ENCODE measurements at regions not wholly inside any gene's neighbourhood (a gene's known extent, or its start where the extent isn't known, plus 50 kb on each side); places are given as distances from the start of the nearest gene placed in this dataset.

GRCh38 chr14:26395726-26396125 is 202.1 kb downstream of the NOVA1 start:
- no peak for ATAC-seq
- H3K4me1 Mint-ChIP-seq = no peaks in the 10 kb centered on the region
- CTCF ChIA-PET = no interaction called here
- no peak overlapping the region for H3K27ac Mint-ChIP-seq
- H3K9me3 Mint-ChIP-seq (ENCODE audit: low read depth) = peaks cover 9% of the 10 kb centered on the region
- no peak overlapping the region for H3K4me3 Mint-ChIP-seq
- peaks cover 2% of the 10 kb centered on the region for H3K36me3 Mint-ChIP-seq
- no peak for DNase-seq
- no peaks in the 10 kb centered on the region for H3K27me3 Mint-ChIP-seq

- no peaks in the 10 kb centered on the region for H3K4me1 Mint-ChIP-seq
- DNase-seq = no peak
- no peak overlapping the region for H3K27ac Mint-ChIP-seq
- no peaks in the 10 kb centered on the region for H3K27me3 Mint-ChIP-seq
- no peak for ATAC-seq
- peaks cover 13% of the 10 kb centered on the region for H3K9me3 Mint-ChIP-seq (ENCODE audit: low read depth)
- no peak overlapping the region for H3K4me3 Mint-ChIP-seq
- peaks cover 2% of the 10 kb centered on the region for H3K36me3 Mint-ChIP-seq
- CTCF ChIA-PET = no interaction called here
Observed at GRCh38 chr14:26394150-26394810, 203.6 kb downstream of the NOVA1 start.

GRCh38 chr14:26392498-26392897 is 205.3 kb downstream of the NOVA1 start:
- no peak for ATAC-seq
- Mint-ChIP-seq H3K4me1 (no peaks in the 10 kb centered on the region), H3K27ac (no peak overlapping the region), H3K9me3 (ENCODE audit: low read depth) (peaks cover 13% of the 10 kb centered on the region), H3K4me3 (no peak overlapping the region), H3K36me3 (peaks cover 2% of the 10 kb centered on the region), H3K27me3 (no peaks in the 10 kb centered on the region)
- CTCF ChIA-PET = no interaction called here
- no peak for DNase-seq

GRCh38 chr14:26389646-26390508 is 208.0 kb downstream of the NOVA1 start:
- ATAC-seq = no peak
- Mint-ChIP-seq H3K36me3 (no peaks in the 10 kb centered on the region), H3K4me3 (no peak overlapping the region), H3K27me3 (no peaks in the 10 kb centered on the region), H3K27ac (no peak overlapping the region), H3K4me1 (no peaks in the 10 kb centered on the region), H3K9me3 (ENCODE audit: low read depth) (peaks cover 11% of the 10 kb centered on the region)
- no peak for DNase-seq
- CTCF ChIA-PET = no interaction called here

GRCh38 chr14:26385310-26385709 is 212.5 kb downstream of the NOVA1 start:
- Mint-ChIP-seq H3K4me1 (no peaks in the 10 kb centered on the region), H3K27ac (no peak overlapping the region), H3K4me3 (no peak overlapping the region), H3K9me3 (ENCODE audit: low read depth) (peaks cover 15% of the 10 kb centered on the region), H3K36me3 (no peaks in the 10 kb centered on the region), H3K27me3 (no peaks in the 10 kb centered on the region)
- CTCF ChIA-PET = no interaction called here
- ATAC-seq = no peak
- DNase-seq = no peak

- Mint-ChIP-seq H3K4me1 (no peaks in the 10 kb centered on the region), H3K27ac (no peak overlapping the region), H3K9me3 (ENCODE audit: low read depth) (peaks cover 16% of the 10 kb centered on the region), H3K36me3 (no peaks in the 10 kb centered on the region), H3K4me3 (no peak overlapping the region), H3K27me3 (no peaks in the 10 kb centered on the region)
- CTCF ChIA-PET = no interaction called here
- DNase-seq (no peak), ATAC-seq (no peak)
Observed at GRCh38 chr14:26382901-26383685, 214.7 kb downstream of the NOVA1 start.

- peaks cover 15% of the 10 kb centered on the region for H3K9me3 Mint-ChIP-seq (ENCODE audit: low read depth)
- no peaks in the 10 kb centered on the region for H3K27me3 Mint-ChIP-seq
- DNase-seq (no peak), ATAC-seq (no peak)
- H3K4me1 Mint-ChIP-seq = no peaks in the 10 kb centered on the region
- H3K27ac Mint-ChIP-seq = no peak overlapping the region
- CTCF ChIA-PET = no interaction called here
- H3K36me3 Mint-ChIP-seq = no peaks in the 10 kb centered on the region
- no peak overlapping the region for H3K4me3 Mint-ChIP-seq
Observed at GRCh38 chr14:26381405-26381804, 216.4 kb downstream of the NOVA1 start.

GRCh38 chr14:26380637-26381036 is 217.2 kb downstream of the NOVA1 start:
- no peaks in the 10 kb centered on the region for H3K27me3 Mint-ChIP-seq
- H3K9me3 Mint-ChIP-seq (ENCODE audit: low read depth) = peaks cover 15% of the 10 kb centered on the region
- no peaks in the 10 kb centered on the region for H3K36me3 Mint-ChIP-seq
- no peaks in the 10 kb centered on the region for H3K4me1 Mint-ChIP-seq
- H3K4me3 Mint-ChIP-seq = no peak overlapping the region
- no peak overlapping the region for H3K27ac Mint-ChIP-seq
- no peak for ATAC-seq
- no peak for DNase-seq
- CTCF ChIA-PET = no interaction called here

- Mint-ChIP-seq H3K4me1 (no peaks in the 10 kb centered on the region), H3K36me3 (no peaks in the 10 kb centered on the region), H3K4me3 (no peak overlapping the region), H3K9me3 (ENCODE audit: low read depth) (peaks cover 12% of the 10 kb centered on the region), H3K27me3 (no peaks in the 10 kb centered on the region), H3K27ac (no peak overlapping the region)
- DNase-seq (no peak), ATAC-seq (no peak)
- CTCF ChIA-PET = no interaction called here
Observed at GRCh38 chr14:26379951-26380350, 217.9 kb downstream of the NOVA1 start.

GRCh38 chr14:26377150-26377549 is 220.7 kb downstream of the NOVA1 start:
- H3K4me3 Mint-ChIP-seq = no peak overlapping the region
- CTCF ChIA-PET = no interaction called here

GRCh38 chr14:26370115-26370514 is 227.7 kb downstream of the NOVA1 start:
- Mint-ChIP-seq H3K27me3 (no peaks in the 10 kb centered on the region), H3K4me3 (no peak overlapping the region), H3K36me3 (no peaks in the 10 kb centered on the region), H3K4me1 (no peaks in the 10 kb centered on the region), H3K27ac (no peak overlapping the region), H3K9me3 (ENCODE audit: low read depth) (peaks cover 13% of the 10 kb centered on the region)
- CTCF ChIA-PET = no interaction called here
- DNase-seq (no peak), ATAC-seq (no peak)

More at GRCh38 chr14:26377150-26377549, 220.7 kb downstream of the NOVA1 start:
- no peaks in the 10 kb centered on the region for H3K36me3 Mint-ChIP-seq
- DNase-seq (no peak), ATAC-seq (no peak)
- H3K9me3 Mint-ChIP-seq (ENCODE audit: low read depth) = peaks cover 18% of the 10 kb centered on the region
- H3K4me1 Mint-ChIP-seq = no peaks in the 10 kb centered on the region
- no peak overlapping the region for H3K27ac Mint-ChIP-seq
- no peaks in the 10 kb centered on the region for H3K27me3 Mint-ChIP-seq

GRCh38 chr14:26363689-26364088 is 234.1 kb downstream of the NOVA1 start:
- Mint-ChIP-seq H3K27me3 (no peaks in the 10 kb centered on the region), H3K4me3 (no peak overlapping the region), H3K4me1 (no peaks in the 10 kb centered on the region), H3K36me3 (no peaks in the 10 kb centered on the region), H3K9me3 (ENCODE audit: low read depth) (peaks cover 7% of the 10 kb centered on the region), H3K27ac (no peak overlapping the region)
- ATAC-seq (no peak), DNase-seq (no peak)
- CTCF ChIA-PET = no interaction called here

- H3K4me1 Mint-ChIP-seq = no peaks in the 10 kb centered on the region
- H3K36me3 Mint-ChIP-seq = no peaks in the 10 kb centered on the region
- peaks cover 13% of the 10 kb centered on the region for H3K9me3 Mint-ChIP-seq (ENCODE audit: low read depth)
- CTCF ChIA-PET = no interaction called here
- H3K4me3 Mint-ChIP-seq = no peak overlapping the region
- H3K27ac Mint-ChIP-seq = no peak overlapping the region
- ATAC-seq (no peak), DNase-seq (no peak)
- H3K27me3 Mint-ChIP-seq = no peaks in the 10 kb centered on the region
Observed at GRCh38 chr14:26344596-26344995, 253.2 kb downstream of the NOVA1 start.

GRCh38 chr14:26339381-26339780 is 258.5 kb downstream of the NOVA1 start:
- no peak overlapping the region for H3K4me3 Mint-ChIP-seq
- no peaks in the 10 kb centered on the region for H3K36me3 Mint-ChIP-seq
- H3K4me1 Mint-ChIP-seq = no peaks in the 10 kb centered on the region
- no peaks in the 10 kb centered on the region for H3K27me3 Mint-ChIP-seq
- CTCF ChIA-PET = no interaction called here
- ATAC-seq = no peak
- peaks cover 13% of the 10 kb centered on the region for H3K9me3 Mint-ChIP-seq (ENCODE audit: low read depth)
- DNase-seq = no peak
- no peak overlapping the region for H3K27ac Mint-ChIP-seq

All from activated CD8-positive, alpha-beta memory T cell treated with anti-CD3 and anti-CD28 coated beads, Interleukin-2, amount 10 ng/mL, durations not matched to agents 7 days and 5 days (primary cell).